ENCODE measurements at regions not wholly inside any gene's neighbourhood (a gene's known extent, or its start where the extent isn't known, plus 50 kb on each side); places are given as distances from the start of the nearest gene placed in this dataset.

GRCh38 chr6:81844686-81845085, 92.2 kb upstream of the TENT5A start:
- TF ChIP-seq CTCF (IDR thresholded peaks at IDR 0.05; ENCODE audit: borderline replicate concordance, extremely low read depth, low read length, poor library complexity, severe bottlenecking) (no peak), EZH2 (IDR thresholded peaks at IDR 0.05; ENCODE audit: borderline replicate concordance, low read depth, low read length, severe bottlenecking) (no peak)

Data from DND-41 (cell line).